ENCODE measurements at regions not wholly inside any gene's neighbourhood (a gene's known extent, or its start where the extent isn't known, plus 50 kb on each side); places are given as distances from the start of the nearest gene placed in this dataset.

- Mint-ChIP-seq H3K4me1 (peaks cover 19% of the 10 kb centered on the region), H3K9me3 (peaks cover 0 to 7% of the 10 kb centered on the region in 2 donors), H3K27me3 (peaks cover 13% of the 10 kb centered on the region), H3K4me3 (no peak overlapping the region), H3K27ac (no peak overlapping the region)
- ATAC-seq (no peak), DNase-seq (no peak)
Measured at GRCh38 chr3:107067421-107067820, 309.8 kb upstream of the CCDC54 start.

- Mint-ChIP-seq H3K4me3 (no peak overlapping the region), H3K9me3 (peaks cover 0 to 7% of the 10 kb centered on the region in 2 donors), H3K4me1 (peaks cover 19% of the 10 kb centered on the region), H3K27me3 (peaks cover 8% of the 10 kb centered on the region), H3K27ac (peak overlapping the region; percentile 62 to 75)
- ATAC-seq (no peak), DNase-seq (no peak)
Measured at GRCh38 chr3:107068980-107069379, 308.3 kb upstream of the CCDC54 start.

GRCh38 chr3:107076946-107077345 lies 300.3 kb upstream of the CCDC54 start:
- no peak for DNase-seq
- no peak overlapping the region for H3K4me3 Mint-ChIP-seq
- H3K4me1 Mint-ChIP-seq = no peaks in the 10 kb centered on the region
- no peaks in the 10 kb centered on the region for H3K9me3 Mint-ChIP-seq
- H3K27ac Mint-ChIP-seq = no peak overlapping the region
- H3K27me3 Mint-ChIP-seq = no peaks in the 10 kb centered on the region
- no peak for ATAC-seq

- no peaks in the 10 kb centered on the region for H3K4me1 Mint-ChIP-seq
- H3K27me3 Mint-ChIP-seq = no peaks in the 10 kb centered on the region
- H3K9me3 Mint-ChIP-seq = no peaks in the 10 kb centered on the region
- H3K4me3 Mint-ChIP-seq = no peak overlapping the region
- DNase-seq = no peak
- H3K27ac Mint-ChIP-seq = peak overlapping the region in 1 of 2 donors; percentile 10
- no peak for ATAC-seq
Measured at GRCh38 chr3:107077391-107077790, 299.8 kb upstream of the CCDC54 start.

- Mint-ChIP-seq H3K4me1 (no peaks in the 10 kb centered on the region), H3K27ac (no peak overlapping the region), H3K27me3 (no peaks in the 10 kb centered on the region), H3K4me3 (no peak overlapping the region), H3K9me3 (no peaks in the 10 kb centered on the region)
- ATAC-seq = no peak
- no peak for DNase-seq
Measured at GRCh38 chr3:107082527-107082926, 294.7 kb upstream of the CCDC54 start.

- Mint-ChIP-seq H3K27ac (no peak overlapping the region), H3K27me3 (no peaks in the 10 kb centered on the region), H3K4me1 (no peaks in the 10 kb centered on the region), H3K9me3 (no peaks in the 10 kb centered on the region), H3K4me3 (no peak overlapping the region)
- DNase-seq (no peak), ATAC-seq (no peak)
Measured at GRCh38 chr3:107085261-107085660, 292.0 kb upstream of the CCDC54 start.

GRCh38 chr3:107092121-107092520 lies 285.1 kb upstream of the CCDC54 start:
- no peak overlapping the region for H3K4me3 Mint-ChIP-seq
- H3K27me3 Mint-ChIP-seq = peaks cover 14% of the 10 kb centered on the region
- no peak overlapping the region for H3K27ac Mint-ChIP-seq
- no peak for ATAC-seq
- H3K4me1 Mint-ChIP-seq = no peaks in the 10 kb centered on the region
- no peak for DNase-seq
- no peaks in the 10 kb centered on the region for H3K9me3 Mint-ChIP-seq

GRCh38 chr3:107098864-107099263 lies 278.4 kb upstream of the CCDC54 start:
- no peaks in the 10 kb centered on the region for H3K27me3 Mint-ChIP-seq
- no peak for DNase-seq
- no peaks in the 10 kb centered on the region for H3K9me3 Mint-ChIP-seq
- H3K4me1 Mint-ChIP-seq = no peaks in the 10 kb centered on the region
- no peak overlapping the region for H3K4me3 Mint-ChIP-seq
- ATAC-seq = no peak
- H3K27ac Mint-ChIP-seq = no peak overlapping the region

GRCh38 chr3:107100137-107100536 lies 277.1 kb upstream of the CCDC54 start:
- Mint-ChIP-seq H3K4me3 (no peak overlapping the region), H3K27ac (no peak overlapping the region), H3K9me3 (peaks cover 0 to 6% of the 10 kb centered on the region in 2 donors), H3K4me1 (no peaks in the 10 kb centered on the region), H3K27me3 (no peaks in the 10 kb centered on the region)
- ATAC-seq = no peak
- DNase-seq = no peak

GRCh38 chr3:107100573-107100972 lies 276.7 kb upstream of the CCDC54 start:
- Mint-ChIP-seq H3K4me1 (no peaks in the 10 kb centered on the region), H3K27me3 (no peaks in the 10 kb centered on the region), H3K9me3 (peaks cover 0 to 11% of the 10 kb centered on the region in 2 donors), H3K4me3 (no peak overlapping the region), H3K27ac (no peak overlapping the region)
- ATAC-seq (no peak), DNase-seq (no peak)

GRCh38 chr3:107103786-107104185 lies 273.5 kb upstream of the CCDC54 start:
- peaks cover 0 to 12% of the 10 kb centered on the region in 2 donors for H3K9me3 Mint-ChIP-seq
- DNase-seq (no peak), ATAC-seq (no peak)
- H3K4me3 Mint-ChIP-seq = no peak overlapping the region
- H3K4me1 Mint-ChIP-seq = no peaks in the 10 kb centered on the region
- H3K27ac Mint-ChIP-seq = no peak overlapping the region
- no peaks in the 10 kb centered on the region for H3K27me3 Mint-ChIP-seq

GRCh38 chr3:107106316-107106715 lies 270.9 kb upstream of the CCDC54 start:
- Mint-ChIP-seq H3K4me3 (no peak overlapping the region), H3K27me3 (no peaks in the 10 kb centered on the region)

GRCh38 chr3:107106907-107107306 lies 270.3 kb upstream of the CCDC54 start:
- no peaks in the 10 kb centered on the region for H3K4me1 Mint-ChIP-seq
- no peaks in the 10 kb centered on the region for H3K27me3 Mint-ChIP-seq
- no peak for ATAC-seq
- no peak overlapping the region for H3K4me3 Mint-ChIP-seq
- no peak overlapping the region for H3K27ac Mint-ChIP-seq
- DNase-seq = no peak
- peaks cover 0 to 12% of the 10 kb centered on the region in 2 donors for H3K9me3 Mint-ChIP-seq

More at GRCh38 chr3:107106316-107106715, 270.9 kb upstream of the CCDC54 start:
- DNase-seq = no peak
- H3K27ac Mint-ChIP-seq = no peak overlapping the region
- H3K4me1 Mint-ChIP-seq = no peaks in the 10 kb centered on the region
- no peak for ATAC-seq
- peaks cover 0 to 12% of the 10 kb centered on the region in 2 donors for H3K9me3 Mint-ChIP-seq

GRCh38 chr3:107110596-107111305 lies 266.5 kb upstream of the CCDC54 start:
- Mint-ChIP-seq H3K4me3 (no peak overlapping the region), H3K4me1 (no peaks in the 10 kb centered on the region), H3K9me3 (no peaks in the 10 kb centered on the region), H3K27me3 (no peaks in the 10 kb centered on the region), H3K27ac (no peak overlapping the region)
- DNase-seq (no peak), ATAC-seq (no peak)

- H3K27me3 Mint-ChIP-seq = no peaks in the 10 kb centered on the region
- no peaks in the 10 kb centered on the region for H3K9me3 Mint-ChIP-seq
- H3K27ac Mint-ChIP-seq = no peak overlapping the region
- H3K4me1 Mint-ChIP-seq = no peaks in the 10 kb centered on the region
- DNase-seq (no peak), ATAC-seq (no peak)
- H3K4me3 Mint-ChIP-seq = no peak overlapping the region
Measured at GRCh38 chr3:107111872-107112271, 265.4 kb upstream of the CCDC54 start.

- DNase-seq = no peak
- Mint-ChIP-seq H3K9me3 (no peaks in the 10 kb centered on the region), H3K4me3 (no peak overlapping the region), H3K4me1 (no peaks in the 10 kb centered on the region), H3K27ac (no peak overlapping the region), H3K27me3 (no peaks in the 10 kb centered on the region)
- no peak for ATAC-seq
Measured at GRCh38 chr3:107112356-107112755, 264.9 kb upstream of the CCDC54 start.

- no peaks in the 10 kb centered on the region for H3K4me1 Mint-ChIP-seq
- DNase-seq = no peak
- no peak for ATAC-seq
- peak overlapping the region in 1 of 2 donors; percentile 63 for H3K27ac Mint-ChIP-seq
- H3K9me3 Mint-ChIP-seq = no peaks in the 10 kb centered on the region
- H3K27me3 Mint-ChIP-seq = peaks cover 8% of the 10 kb centered on the region
- no peak overlapping the region for H3K4me3 Mint-ChIP-seq
Measured at GRCh38 chr3:107116251-107116650, 261.0 kb upstream of the CCDC54 start.
